Kidney epithelial cell (primary cell): ENCODE measurements at regions not wholly inside any gene's neighbourhood (a gene's known extent, or its start where the extent isn't known, plus 50 kb on each side); places are given as distances from the start of the nearest gene placed in this dataset.

Experiments
- DNase-seq: peaks from one replicate; pipeline ENCODE4 v3.0.0-alpha.2; 2010; ENCODE audit warnings: low read depth
- H3K27me3 ChIP-seq: 2 replicates; pipeline ENCODE4 v1.6.0; 2011; ENCODE audit warnings: low read length; ENCODE audit not compliant: control insufficient read depth, insufficient read depth
- H3K36me3 ChIP-seq: 2 replicates; pipeline ENCODE4 v1.5.1; 2011; ENCODE audit warnings: low read length; ENCODE audit not compliant: control insufficient read depth, insufficient read depth
- H3K4me3 ChIP-seq: 2 replicates; pipeline ENCODE4 v1.5.1; 2011; ENCODE audit warnings: low read depth, mild to moderate bottlenecking, control low read depth, low read length
- TF ChIP-seq, protein P1 (sequence below): IDR thresholded peaks from 2 replicates; pipeline ENCODE4 v1.5.1; 2011; ENCODE audit warnings: mild to moderate bottlenecking, moderate library complexity, low read length, control low read depth, inconsistent platforms; ENCODE audit not compliant: insufficient read depth, poor library complexity, severe bottlenecking

DNA sequence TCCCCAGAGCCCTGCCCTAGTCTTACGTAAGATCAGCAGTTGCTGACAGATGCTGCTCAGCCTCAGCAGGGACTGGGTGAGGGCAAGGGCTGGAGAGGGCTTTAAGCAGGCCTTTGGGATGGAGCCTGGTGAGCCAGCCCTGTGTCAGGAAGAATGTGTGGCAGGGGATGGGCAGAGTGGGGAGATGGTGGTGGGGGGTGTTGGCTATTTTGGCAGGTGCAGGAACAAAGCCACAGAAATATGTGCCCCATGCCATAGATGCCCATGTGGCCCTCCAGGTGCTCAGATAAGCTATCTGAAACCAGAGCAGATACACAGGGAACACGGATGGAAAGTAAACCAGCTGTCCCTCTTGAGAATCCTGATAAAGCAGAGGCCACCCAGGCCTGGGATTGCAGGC, 1325.0 kb downstream of the UQCRFS1 start:
- no peak overlapping the region for H3K4me3 ChIP-seq
- TF ChIP-seq, protein P1, sequence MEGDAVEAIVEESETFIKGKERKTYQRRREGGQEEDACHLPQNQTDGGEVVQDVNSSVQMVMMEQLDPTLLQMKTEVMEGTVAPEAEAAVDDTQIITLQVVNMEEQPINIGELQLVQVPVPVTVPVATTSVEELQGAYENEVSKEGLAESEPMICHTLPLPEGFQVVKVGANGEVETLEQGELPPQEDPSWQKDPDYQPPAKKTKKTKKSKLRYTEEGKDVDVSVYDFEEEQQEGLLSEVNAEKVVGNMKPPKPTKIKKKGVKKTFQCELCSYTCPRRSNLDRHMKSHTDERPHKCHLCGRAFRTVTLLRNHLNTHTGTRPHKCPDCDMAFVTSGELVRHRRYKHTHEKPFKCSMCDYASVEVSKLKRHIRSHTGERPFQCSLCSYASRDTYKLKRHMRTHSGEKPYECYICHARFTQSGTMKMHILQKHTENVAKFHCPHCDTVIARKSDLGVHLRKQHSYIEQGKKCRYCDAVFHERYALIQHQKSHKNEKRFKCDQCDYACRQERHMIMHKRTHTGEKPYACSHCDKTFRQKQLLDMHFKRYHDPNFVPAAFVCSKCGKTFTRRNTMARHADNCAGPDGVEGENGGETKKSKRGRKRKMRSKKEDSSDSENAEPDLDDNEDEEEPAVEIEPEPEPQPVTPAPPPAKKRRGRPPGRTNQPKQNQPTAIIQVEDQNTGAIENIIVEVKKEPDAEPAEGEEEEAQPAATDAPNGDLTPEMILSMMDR, result no peak
- H3K27me3 ChIP-seq, result no peaks in the 10 kb centered on the region
- no peak for DNase-seq
- no peaks in the 10 kb centered on the region for H3K36me3 ChIP-seq

DNA sequence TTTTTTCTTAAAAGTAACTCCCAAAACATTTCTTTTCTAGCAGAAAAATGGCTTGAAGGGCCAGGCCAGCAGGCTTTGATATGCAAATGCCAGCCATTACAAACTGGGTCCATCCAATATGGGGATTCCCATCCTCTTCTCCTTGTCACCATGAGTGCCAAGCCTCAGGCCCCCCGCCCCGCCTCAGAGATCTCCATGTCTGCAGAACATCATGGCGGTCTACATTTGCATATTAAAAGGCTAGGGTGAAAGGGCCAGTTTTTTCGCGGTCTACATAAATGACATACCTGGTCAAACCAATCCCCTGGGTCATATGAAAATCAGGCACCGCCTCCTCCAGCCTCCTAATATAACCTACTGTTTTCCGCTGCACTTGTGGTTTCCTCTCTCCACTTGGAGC, 1327.6 kb downstream of the UQCRFS1 start:
- DNase-seq, result no peak
- Histone ChIP-seq H3K36me3 (no peaks in the 10 kb centered on the region), H3K27me3 (no peaks in the 10 kb centered on the region), H3K4me3 (no peak overlapping the region)
- TF ChIP-seq, protein P1, result no peak

GRCh38 chr19:27884376-27884775, 1328.6 kb downstream of the UQCRFS1 start:
- no peaks in the 10 kb centered on the region for H3K36me3 ChIP-seq
- no peak for DNase-seq
- TF ChIP-seq, protein P1, result no peak
- H3K27me3 ChIP-seq, result no peaks in the 10 kb centered on the region
- H3K4me3 ChIP-seq, result no peak overlapping the region

DNA sequence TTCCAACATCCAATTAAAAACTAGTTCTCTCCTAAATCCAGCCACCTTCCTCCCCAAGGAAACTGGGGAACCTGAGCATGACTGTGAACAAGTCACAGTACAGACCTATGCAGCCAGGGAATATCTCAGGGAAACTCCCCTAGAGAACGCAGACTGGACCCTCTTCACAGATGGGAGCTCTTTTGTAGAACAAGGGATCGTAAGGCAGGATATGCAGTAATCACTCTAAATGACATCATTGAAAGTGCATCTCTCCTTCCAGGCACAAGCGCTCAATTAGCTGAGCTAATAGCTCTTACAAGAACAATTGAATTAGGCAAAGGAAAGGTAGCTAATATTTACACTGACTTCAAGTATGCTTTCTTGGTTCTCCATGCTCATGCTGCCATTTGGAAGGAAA, 1331.7 kb downstream of the UQCRFS1 start:
- H3K27me3 ChIP-seq, result no peaks in the 10 kb centered on the region
- TF ChIP-seq, protein P1, result no peak

GRCh38 chr19:27876976-27877512, 1335.9 kb downstream of the UQCRFS1 start:
- no peaks in the 10 kb centered on the region for H3K36me3 ChIP-seq
- TF ChIP-seq, protein P1, result no peak
- DNase-seq, result no peak
- H3K4me3 ChIP-seq, result no peak overlapping the region
- H3K27me3 ChIP-seq, result no peaks in the 10 kb centered on the region

More for the DNA sequence above, 1331.7 kb downstream of the UQCRFS1 start:
- Histone ChIP-seq H3K4me3 (no peak overlapping the region), H3K36me3 (no peaks in the 10 kb centered on the region)
- DNase-seq, result no peak

DNA sequence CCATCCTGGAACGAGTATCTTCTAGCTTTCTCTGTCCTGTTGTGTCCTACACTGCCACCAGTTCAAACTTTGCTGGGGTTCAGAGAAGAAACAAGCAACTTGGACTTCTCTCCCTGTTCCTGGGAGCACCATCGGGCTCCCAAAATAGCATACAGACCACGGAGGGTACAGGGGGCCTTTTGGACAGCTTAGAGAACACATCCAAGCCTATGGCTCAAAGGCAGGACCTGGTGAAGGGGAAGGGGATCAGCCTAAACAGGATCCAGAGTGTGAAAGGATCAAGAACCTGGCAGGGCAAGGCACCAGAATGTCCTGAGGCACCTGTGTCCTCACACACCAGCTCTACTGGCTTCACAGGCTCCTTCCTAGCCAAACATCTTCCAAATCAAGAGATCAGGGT, 1336.5 kb downstream of the UQCRFS1 start:
- Histone ChIP-seq H3K36me3 (no peaks in the 10 kb centered on the region), H3K27me3 (no peaks in the 10 kb centered on the region), H3K4me3 (no peak overlapping the region)
- no peak for DNase-seq
- TF ChIP-seq, protein P1, result no peak
